PC-9 (cell line): ENCODE measurements at regions not wholly inside any gene's neighbourhood (a gene's known extent, or its start where the extent isn't known, plus 50 kb on each side); places are given as distances from the start of the nearest gene placed in this dataset.

Source experiments
- BruUV-seq: library from RNA; stranded (reverse); fragments of 400-500 nt; replicated peaks from 2 replicates; lab custom pipeline; 2021; lab: Mats Ljungman, UMichigan
- CTCF ChIA-PET: fragments of 300-600 bp; sonication (Branson Sonifier 250); formaldehyde crosslinking; loops from one replicate; lab custom pipeline; 2022; ENCODE audit warnings: antibody characterized with exemption; lab: Charles Lee
- POLR2A ChIA-PET: fragments of 300-600 bp; sonication (Branson Sonifier 250); formaldehyde crosslinking; loops from one replicate; lab custom pipeline; 2022; ENCODE audit warnings: antibody characterized with exemption; ENCODE audit not compliant: unreplicated experiment; lab: Charles Lee
- DNase-seq, 2 experiments: peaks; one replicate each; pipeline versions ENCODE4 v3.0.0 to v3.0.0-alpha.2; 2015 to 2022; ENCODE audit warnings: mixed read lengths in 1 of 2
- H2AFZ ChIP-seq: fragments of 200-600 bp; sonication (generic); 2 replicates; pipeline ENCODE4 v1.8.1; 2017; ENCODE audit warnings: antibody characterized with exemption
- H3F3A ChIP-seq: fragments of 200-600 bp; sonication (generic); 2 replicates; pipeline ENCODE4 v1.8.1; 2017; ENCODE audit warnings: antibody characterized with exemption, mild to moderate bottlenecking, low read depth; ENCODE audit not compliant: insufficient read depth
- H3K27ac ChIP-seq: fragments of 200-600 bp; sonication (generic); 2 replicates; pipeline ENCODE4 v1.6.1; 2016; ENCODE audit warnings: mixed run types
- H3K27me3 ChIP-seq: fragments of 200-600 bp; sonication (generic); 2 replicates; pipeline ENCODE4 v1.6.1; 2016; ENCODE audit warnings: low read depth, mixed run types; ENCODE audit not compliant: insufficient read depth
- H3K36me3 ChIP-seq: fragments of 200-600 bp; sonication (generic); 2 replicates; pipeline ENCODE4 v1.6.1; 2016; ENCODE audit warnings: low read depth, mixed run types
- H3K4me1 ChIP-seq: fragments of 200-600 bp; sonication (generic); replicated peaks from 2 replicates; pipeline ENCODE4 v1.6.1; 2016; ENCODE audit warnings: mixed run types; ENCODE audit not compliant: insufficient read depth
- H3K4me2 ChIP-seq: fragments of 200-600 bp; sonication (generic); 2 replicates; pipeline ENCODE4 v1.6.1; 2017; ENCODE audit warnings: mixed run types
- H3K4me3 ChIP-seq: fragments of 200-600 bp; sonication (generic); 2 replicates; pipeline ENCODE4 v1.6.1; 2016; ENCODE audit warnings: mixed run types
- H3K79me2 ChIP-seq: fragments of 200-600 bp; sonication (generic); 2 replicates; pipeline ENCODE4 v1.6.1; 2017; ENCODE audit warnings: low read depth, mixed run types
- H3K9me2 ChIP-seq: fragments of 200-600 bp; sonication (generic); 2 replicates; pipeline ENCODE4 v1.8.1; 2017; ENCODE audit warnings: mild to moderate bottlenecking; ENCODE audit not compliant: insufficient read depth
- H3K9me3 ChIP-seq: fragments of 200-600 bp; sonication (generic); 2 replicates; pipeline ENCODE4 v1.8.1; 2016; ENCODE audit warnings: low read depth; ENCODE audit not compliant: insufficient read depth
- H4K20me1 ChIP-seq: fragments of 200-600 bp; sonication (generic); 2 replicates; pipeline ENCODE4 v1.8.1; 2017; ENCODE audit not compliant: insufficient read depth
- EZH2 ChIP-seq: fragments of 200-600 bp; sonication (generic); IDR thresholded peaks from 2 replicates; pipeline ENCODE4 v1.8.0; 2017; ENCODE audit warnings: antibody characterized with exemption, low read depth
- intact Hi-C: fragments of 100-400 bp; cut with micrococcal nuclease; formaldehyde crosslinking; loops from one replicate; pipeline ENCODE4 v1.10.0; 2022; ENCODE audit not compliant: unreplicated experiment
- TF ChIP-seq, protein P1 (sequence below): fragments of 200-600 bp; sonication (generic); conservative IDR thresholded peaks from 2 replicates; pipeline ENCODE4 v1.6.1; 2017; ENCODE audit warnings: mixed run types, antibody characterized with exemption, mild to moderate bottlenecking, moderate library complexity

DNA sequence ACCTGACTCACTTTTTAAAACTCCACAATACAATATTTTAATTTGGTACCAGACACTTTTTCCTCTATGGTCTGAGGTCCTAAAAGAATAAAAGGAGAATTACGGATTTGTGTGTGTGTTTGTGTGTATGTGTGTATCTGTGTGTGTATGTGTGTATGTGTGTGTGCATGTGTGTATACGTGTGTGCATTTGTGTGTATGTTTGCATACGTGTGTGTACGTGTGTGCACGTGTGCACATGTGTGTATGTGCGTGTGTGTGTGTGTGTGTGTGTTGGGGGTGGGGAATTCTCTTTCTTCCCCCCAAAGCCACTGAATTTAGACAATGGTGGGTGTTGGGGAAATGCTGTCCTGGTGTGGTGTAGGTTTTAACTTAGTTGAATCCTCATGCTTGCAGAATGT lies 807.7 kb upstream of the SALL3 start:
- Histone ChIP-seq H2AFZ (no peak overlapping the region), H3K79me2 (no peaks in the 10 kb centered on the region), H3K4me2 (no peak overlapping the region), H3K36me3 (no peaks in the 10 kb centered on the region), H3K4me1 (no peaks in the 10 kb centered on the region), H4K20me1 (no peaks in the 10 kb centered on the region), H3K27me3 (peaks cover 59% of the 10 kb centered on the region), H3K9me2 (no peaks in the 10 kb centered on the region), H3F3A (no peaks in the 10 kb centered on the region), H3K27ac (no peak overlapping the region), H3K9me3 (no peaks in the 10 kb centered on the region), H3K4me3 (no peak overlapping the region)
- intact Hi-C loops = no loop called here
- BruUV-seq = no TSS peak
- CTCF ChIA-PET = no interaction called here
- no peak for DNase-seq
- POLR2A ChIA-PET = no interaction called here
- TF ChIP-seq EZH2 = no peak
- TF ChIP-seq, protein P1, sequence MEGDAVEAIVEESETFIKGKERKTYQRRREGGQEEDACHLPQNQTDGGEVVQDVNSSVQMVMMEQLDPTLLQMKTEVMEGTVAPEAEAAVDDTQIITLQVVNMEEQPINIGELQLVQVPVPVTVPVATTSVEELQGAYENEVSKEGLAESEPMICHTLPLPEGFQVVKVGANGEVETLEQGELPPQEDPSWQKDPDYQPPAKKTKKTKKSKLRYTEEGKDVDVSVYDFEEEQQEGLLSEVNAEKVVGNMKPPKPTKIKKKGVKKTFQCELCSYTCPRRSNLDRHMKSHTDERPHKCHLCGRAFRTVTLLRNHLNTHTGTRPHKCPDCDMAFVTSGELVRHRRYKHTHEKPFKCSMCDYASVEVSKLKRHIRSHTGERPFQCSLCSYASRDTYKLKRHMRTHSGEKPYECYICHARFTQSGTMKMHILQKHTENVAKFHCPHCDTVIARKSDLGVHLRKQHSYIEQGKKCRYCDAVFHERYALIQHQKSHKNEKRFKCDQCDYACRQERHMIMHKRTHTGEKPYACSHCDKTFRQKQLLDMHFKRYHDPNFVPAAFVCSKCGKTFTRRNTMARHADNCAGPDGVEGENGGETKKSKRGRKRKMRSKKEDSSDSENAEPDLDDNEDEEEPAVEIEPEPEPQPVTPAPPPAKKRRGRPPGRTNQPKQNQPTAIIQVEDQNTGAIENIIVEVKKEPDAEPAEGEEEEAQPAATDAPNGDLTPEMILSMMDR = no peak

DNA sequence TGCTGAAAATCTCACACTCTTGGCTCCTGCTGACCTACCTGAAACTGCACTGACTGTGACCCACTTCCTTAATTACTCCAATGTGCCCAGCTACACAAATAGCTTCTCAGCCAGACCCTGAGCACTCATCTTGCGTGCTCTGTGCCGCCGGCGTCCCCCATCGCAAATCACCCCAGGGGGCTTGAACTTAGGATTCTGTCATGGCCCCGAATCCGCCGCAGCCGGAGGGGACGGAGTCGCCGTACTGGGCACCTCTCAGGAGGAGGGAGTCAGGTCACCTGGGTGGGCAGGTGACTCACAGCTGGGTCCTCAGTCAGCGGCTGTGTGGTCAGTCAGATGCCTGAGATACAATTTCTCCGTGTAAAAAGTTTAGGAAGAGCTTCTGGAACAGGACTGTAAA lies 804.9 kb upstream of the SALL3 start:
- Histone ChIP-seq H3K9me3 (no peaks in the 10 kb centered on the region), H3F3A (no peaks in the 10 kb centered on the region), H3K79me2 (no peaks in the 10 kb centered on the region), H3K27ac (no peak overlapping the region), H2AFZ (no peak overlapping the region), H3K4me3 (no peak overlapping the region), H4K20me1 (no peaks in the 10 kb centered on the region), H3K27me3 (peaks cover 65% of the 10 kb centered on the region), H3K4me2 (no peak overlapping the region), H3K4me1 (no peaks in the 10 kb centered on the region), H3K36me3 (no peaks in the 10 kb centered on the region), H3K9me2 (no peaks in the 10 kb centered on the region)
- TF ChIP-seq, protein P1 = no peak
- TF ChIP-seq EZH2 = no peak
- POLR2A ChIA-PET = no interaction called here
- no peak for DNase-seq
- intact Hi-C loops = no loop called here
- no TSS peak for BruUV-seq
- CTCF ChIA-PET = no interaction called here

DNA sequence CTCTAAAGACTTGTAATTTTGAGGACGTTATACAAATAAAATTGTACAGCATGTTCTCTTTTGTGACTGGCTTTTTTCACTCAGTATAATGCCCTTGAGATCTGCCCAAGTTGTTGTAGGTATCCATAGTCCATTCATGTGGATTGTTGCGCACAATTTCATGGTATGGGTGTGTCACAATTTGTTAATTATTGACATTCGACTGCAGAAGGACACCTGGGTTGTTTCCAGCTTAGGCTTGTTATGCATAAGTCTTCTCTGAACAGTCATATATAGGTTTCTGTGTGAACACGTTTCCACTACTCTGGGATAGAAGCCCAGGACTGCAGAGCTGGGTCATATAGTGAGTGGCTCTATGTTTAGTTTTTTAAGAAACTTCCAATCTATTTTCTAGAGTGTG lies 800.8 kb upstream of the SALL3 start:
- intact Hi-C loops = no loop called here
- Histone ChIP-seq H3K9me3 (no peaks in the 10 kb centered on the region), H3K27me3 (peaks cover 55% of the 10 kb centered on the region), H3F3A (no peaks in the 10 kb centered on the region), H3K4me3 (no peak overlapping the region), H3K4me1 (no peaks in the 10 kb centered on the region), H3K36me3 (no peaks in the 10 kb centered on the region), H3K27ac (no peak overlapping the region), H3K9me2 (no peaks in the 10 kb centered on the region), H2AFZ (no peak overlapping the region), H3K79me2 (no peaks in the 10 kb centered on the region), H4K20me1 (no peaks in the 10 kb centered on the region), H3K4me2 (no peak overlapping the region)
- DNase-seq = no peak
- ChIA-PET CTCF (no interaction called here), POLR2A (no interaction called here)
- TF ChIP-seq, protein P1 = no peak
- TF ChIP-seq EZH2 = no peak
- BruUV-seq = no TSS peak
